GM20000 (cell line): ENCODE measurements at regions not wholly inside any gene's neighbourhood (a gene's known extent, or its start where the extent isn't known, plus 50 kb on each side); places are given as distances from the start of the nearest gene placed in this dataset.
"Not testable (repeated sequence)": the region's sequence is repeated elsewhere in the genome, so short reads cannot be mapped to it uniquely, and the experiment has no call there.

Experiments used
- DNase-seq: peaks from one replicate; pipeline ENCODE4 v3.0.0; 2012; ENCODE audit warnings: low spot score
- CTCF ChIP-seq: IDR thresholded peaks from 2 replicates; pipeline ENCODE4 v1.5.1; 2012; ENCODE audit warnings: mild to moderate bottlenecking, control low read depth; ENCODE audit errors: extremely low read depth, missing control alignments

- no peak for DNase-seq
- no peak for TF ChIP-seq CTCF
These were observed 759.8 kb upstream of the CNTN5 start for GRCh38 chr11:98260983-98261382.

GRCh38 chr11:98277251-98277912 lies 743.4 kb upstream of the CNTN5 start:
- no peak for DNase-seq
- TF ChIP-seq CTCF: no peak

- no peak for TF ChIP-seq CTCF
- DNase-seq: no peak
These were observed 731.0 kb upstream of the CNTN5 start for GRCh38 chr11:98289617-98290263.

- no peak for TF ChIP-seq CTCF
- DNase-seq: no peak
These were observed 724.5 kb upstream of the CNTN5 start for GRCh38 chr11:98296091-98296880.

GRCh38 chr11:98300719-98301118 lies 720.0 kb upstream of the CNTN5 start:
- no peak for TF ChIP-seq CTCF
- no peak for DNase-seq

- DNase-seq: no peak
- no peak for TF ChIP-seq CTCF
These were observed 712.8 kb upstream of the CNTN5 start for GRCh38 chr11:98307827-98308491.

- DNase-seq: not testable (repeated sequence)
These were observed 690.4 kb upstream of the CNTN5 start for GRCh38 chr11:98330306-98330705.
